Ovary (tissue), 3 donors: ENCODE measurements at regions not wholly inside any gene's neighbourhood (a gene's known extent, or its start where the extent isn't known, plus 50 kb on each side); places are given as distances from the start of the nearest gene placed in this dataset.

Experiments used
- EP300 ChIP-seq: sonication (generic); formaldehyde crosslinking; IDR thresholded peaks from one replicate; pipeline ENCODE4 v1.6.1; 2017; ENCODE audit warnings: antibody characterized with exemption
- TF ChIP-seq, protein P1 (sequence below), 3 donors: fragments of 450-650 bp in 2 of 3; fragments of 200-600 bp in 1 of 3; IDR thresholded peaks; one replicate each; pipeline versions ENCODE4 v1.5.1 to v1.8.0; 2016 to 2022; ENCODE audit warnings: antibody characterized with exemption in 3 of 3, mild to moderate bottlenecking in 1 of 3
- donor health status: DM: no; HTN: no; CAD: no.

DNA sequence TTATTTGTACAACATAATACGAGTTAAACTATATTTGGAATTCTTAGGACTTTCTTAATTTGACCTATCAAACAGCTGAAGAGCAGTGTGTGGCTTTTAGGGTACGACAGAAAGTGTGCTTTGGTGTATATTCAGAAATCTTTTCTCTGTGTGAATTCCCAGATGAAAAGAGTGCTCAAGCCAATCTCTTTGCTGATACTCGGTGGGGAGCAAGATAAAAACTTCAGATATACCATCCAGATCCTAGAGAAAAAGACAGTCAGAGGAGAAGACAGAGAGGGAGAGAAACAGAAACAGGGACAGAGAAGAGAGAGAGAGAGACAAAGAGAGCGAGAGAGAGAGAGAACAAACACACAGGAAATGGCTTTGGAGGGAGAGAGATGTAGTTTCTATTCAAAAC is 658.3 kb upstream of the CPEB2 start:
- TF ChIP-seq, protein P1, sequence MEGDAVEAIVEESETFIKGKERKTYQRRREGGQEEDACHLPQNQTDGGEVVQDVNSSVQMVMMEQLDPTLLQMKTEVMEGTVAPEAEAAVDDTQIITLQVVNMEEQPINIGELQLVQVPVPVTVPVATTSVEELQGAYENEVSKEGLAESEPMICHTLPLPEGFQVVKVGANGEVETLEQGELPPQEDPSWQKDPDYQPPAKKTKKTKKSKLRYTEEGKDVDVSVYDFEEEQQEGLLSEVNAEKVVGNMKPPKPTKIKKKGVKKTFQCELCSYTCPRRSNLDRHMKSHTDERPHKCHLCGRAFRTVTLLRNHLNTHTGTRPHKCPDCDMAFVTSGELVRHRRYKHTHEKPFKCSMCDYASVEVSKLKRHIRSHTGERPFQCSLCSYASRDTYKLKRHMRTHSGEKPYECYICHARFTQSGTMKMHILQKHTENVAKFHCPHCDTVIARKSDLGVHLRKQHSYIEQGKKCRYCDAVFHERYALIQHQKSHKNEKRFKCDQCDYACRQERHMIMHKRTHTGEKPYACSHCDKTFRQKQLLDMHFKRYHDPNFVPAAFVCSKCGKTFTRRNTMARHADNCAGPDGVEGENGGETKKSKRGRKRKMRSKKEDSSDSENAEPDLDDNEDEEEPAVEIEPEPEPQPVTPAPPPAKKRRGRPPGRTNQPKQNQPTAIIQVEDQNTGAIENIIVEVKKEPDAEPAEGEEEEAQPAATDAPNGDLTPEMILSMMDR (IDR thresholded peaks at IDR 0.05) = no peak
- TF ChIP-seq EP300 = no peak
